MCF 10A (cell line): ENCODE measurements at regions not wholly inside any gene's neighbourhood (a gene's known extent, or its start where the extent isn't known, plus 50 kb on each side); places are given as distances from the start of the nearest gene placed in this dataset.

Experiments
- BruUV-seq: library from RNA; stranded (reverse); fragments of 400-500 nt; replicated peaks from 2 replicates; lab custom pipeline; 2021; lab: Mats Ljungman, UMichigan
- CTCF ChIA-PET: fragments of 300-600 bp; sonication (Branson Sonifier 250); formaldehyde crosslinking; extraction: SDS; loops from one replicate; lab custom pipeline; 2021; ENCODE audit warnings: antibody characterized with exemption, inconsistent platforms; lab: Yijun Ruan, JAX
- POLR2A ChIA-PET: fragments of 300-600, 350-650 bp; sonication (Branson Sonifier 250); formaldehyde crosslinking; extraction: SDS; loops from one replicate; lab custom pipeline; 2020; ENCODE audit warnings: antibody characterized with exemption, inconsistent platforms; lab: Yijun Ruan, JAX
- DNase-seq: peaks from one replicate; pipeline ENCODE4 v3.0.0-alpha.2; 2018; ENCODE audit not compliant: unreplicated experiment
- H3K27ac Mint-ChIP-seq: one replicate; pipeline ENCODE4 v1.8.0; 2022; ENCODE audit warnings: mild to moderate bottlenecking, low read depth, mixed read lengths; ENCODE audit not compliant: unreplicated experiment
- H3K27me3 Mint-ChIP-seq: one replicate; pipeline ENCODE4 v1.8.0; 2022; ENCODE audit warnings: mixed read lengths; ENCODE audit not compliant: insufficient read depth, unreplicated experiment
- H3K36me3 Mint-ChIP-seq: one replicate; pipeline ENCODE4 v1.8.0; 2022; ENCODE audit warnings: mild to moderate bottlenecking, moderate library complexity, mixed read lengths; ENCODE audit not compliant: insufficient read depth, unreplicated experiment
- H3K4me1 Mint-ChIP-seq: one replicate; pipeline ENCODE4 v1.8.0; 2022; ENCODE audit warnings: mixed read lengths; ENCODE audit not compliant: insufficient read depth, unreplicated experiment
- H3K4me3 Mint-ChIP-seq: one replicate; pipeline ENCODE4 v1.8.0; 2022; ENCODE audit warnings: mild to moderate bottlenecking, moderate library complexity, mixed read lengths; ENCODE audit not compliant: unreplicated experiment
- H3K9me3 Mint-ChIP-seq: one replicate; pipeline ENCODE4 v1.8.0; 2022; ENCODE audit warnings: mixed read lengths; ENCODE audit not compliant: unreplicated experiment
- intact Hi-C: fragments of 100-400 bp; cut with micrococcal nuclease; formaldehyde crosslinking; loops from 2 replicates; pipeline ENCODE4 v1.14.1; 2022
- TF ChIP-seq, protein P1 (sequence below): fragments of 200-600 bp; IDR thresholded peaks from one replicate; pipeline ENCODE4 v1.8.0; 2022; ENCODE audit warnings: antibody characterized with exemption, mild to moderate bottlenecking; ENCODE audit not compliant: unreplicated experiment

DNA sequence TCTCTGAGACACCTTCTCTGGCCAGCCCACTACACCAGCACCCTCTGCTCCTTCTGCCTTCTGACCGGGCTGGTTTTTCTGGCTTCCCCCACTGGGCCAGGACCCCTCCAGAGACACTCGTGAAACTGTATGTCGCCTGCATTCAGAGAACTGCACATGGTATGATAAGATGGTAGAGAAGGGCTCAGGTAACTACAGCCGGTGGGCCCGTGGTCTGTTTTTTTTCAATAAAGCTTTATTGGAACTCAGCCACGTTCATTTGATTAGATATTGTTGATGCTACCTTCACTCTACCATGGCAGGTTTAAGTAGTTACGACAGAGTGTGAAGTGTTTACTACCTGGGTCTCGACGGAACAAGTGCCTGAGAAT, 514.0 kb downstream of the TBC1D22A start:
- BruUV-seq: no TSS peak
- Mint-ChIP-seq H3K4me3 (no peak overlapping the region), H3K36me3 (no peaks in the 10 kb centered on the region), H3K27ac (peak overlapping the region; percentile 83), H3K9me3 (no peaks in the 10 kb centered on the region), H3K4me1 (peaks cover 24% of the 10 kb centered on the region), H3K27me3 (peaks cover 13% of the 10 kb centered on the region)
- POLR2A ChIA-PET: no interaction called here
- CTCF ChIA-PET: interaction anchor here (0.7 kb wide), 1 partner anchor 55 kb away, joined by 4 read pairs; no protein-coding TSS in a partner anchor
- intact Hi-C loops: no loop called here
- TF ChIP-seq, protein P1, sequence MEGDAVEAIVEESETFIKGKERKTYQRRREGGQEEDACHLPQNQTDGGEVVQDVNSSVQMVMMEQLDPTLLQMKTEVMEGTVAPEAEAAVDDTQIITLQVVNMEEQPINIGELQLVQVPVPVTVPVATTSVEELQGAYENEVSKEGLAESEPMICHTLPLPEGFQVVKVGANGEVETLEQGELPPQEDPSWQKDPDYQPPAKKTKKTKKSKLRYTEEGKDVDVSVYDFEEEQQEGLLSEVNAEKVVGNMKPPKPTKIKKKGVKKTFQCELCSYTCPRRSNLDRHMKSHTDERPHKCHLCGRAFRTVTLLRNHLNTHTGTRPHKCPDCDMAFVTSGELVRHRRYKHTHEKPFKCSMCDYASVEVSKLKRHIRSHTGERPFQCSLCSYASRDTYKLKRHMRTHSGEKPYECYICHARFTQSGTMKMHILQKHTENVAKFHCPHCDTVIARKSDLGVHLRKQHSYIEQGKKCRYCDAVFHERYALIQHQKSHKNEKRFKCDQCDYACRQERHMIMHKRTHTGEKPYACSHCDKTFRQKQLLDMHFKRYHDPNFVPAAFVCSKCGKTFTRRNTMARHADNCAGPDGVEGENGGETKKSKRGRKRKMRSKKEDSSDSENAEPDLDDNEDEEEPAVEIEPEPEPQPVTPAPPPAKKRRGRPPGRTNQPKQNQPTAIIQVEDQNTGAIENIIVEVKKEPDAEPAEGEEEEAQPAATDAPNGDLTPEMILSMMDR: no peak
- no peak for DNase-seq

GRCh38 chr22:47275605-47276449, 513.4 kb downstream of the TBC1D22A start:
- ChIA-PET CTCF (interaction anchor here (0.6 to 1.0 kb wide), 3 partner anchors 54 to 689 kb away, joined by 3 to 4 read pairs (median 4); no protein-coding TSS in a partner anchor), POLR2A (no interaction called here)
- H3K4me1 Mint-ChIP-seq: peaks cover 19% of the 10 kb centered on the region
- no peak overlapping the region for H3K4me3 Mint-ChIP-seq
- intact Hi-C loops: no loop called here
- peak; percentile 67 for DNase-seq
- TF ChIP-seq, protein P1: peak; percentile 28
- H3K36me3 Mint-ChIP-seq: no peaks in the 10 kb centered on the region
- H3K27me3 Mint-ChIP-seq: peaks cover 13% of the 10 kb centered on the region
- peak overlapping the region; percentile 83 for H3K27ac Mint-ChIP-seq
- peaks cover under 1% of the 10 kb centered on the region for H3K9me3 Mint-ChIP-seq
- BruUV-seq: no TSS peak

- Mint-ChIP-seq H3K27ac (no peak overlapping the region), H3K4me1 (peaks cover 18% of the 10 kb centered on the region), H3K4me3 (no peak overlapping the region), H3K9me3 (peaks cover 7% of the 10 kb centered on the region), H3K27me3 (peaks cover 13% of the 10 kb centered on the region), H3K36me3 (no peaks in the 10 kb centered on the region)
- no peak for DNase-seq
- intact Hi-C loops: no loop called here
- CTCF ChIA-PET: no interaction called here
- TF ChIP-seq, protein P1: no peak
- BruUV-seq: no TSS peak
- POLR2A ChIA-PET: no interaction called here
Measured at GRCh38 chr22:47274196-47274595, 511.7 kb downstream of the TBC1D22A start.

DNA sequence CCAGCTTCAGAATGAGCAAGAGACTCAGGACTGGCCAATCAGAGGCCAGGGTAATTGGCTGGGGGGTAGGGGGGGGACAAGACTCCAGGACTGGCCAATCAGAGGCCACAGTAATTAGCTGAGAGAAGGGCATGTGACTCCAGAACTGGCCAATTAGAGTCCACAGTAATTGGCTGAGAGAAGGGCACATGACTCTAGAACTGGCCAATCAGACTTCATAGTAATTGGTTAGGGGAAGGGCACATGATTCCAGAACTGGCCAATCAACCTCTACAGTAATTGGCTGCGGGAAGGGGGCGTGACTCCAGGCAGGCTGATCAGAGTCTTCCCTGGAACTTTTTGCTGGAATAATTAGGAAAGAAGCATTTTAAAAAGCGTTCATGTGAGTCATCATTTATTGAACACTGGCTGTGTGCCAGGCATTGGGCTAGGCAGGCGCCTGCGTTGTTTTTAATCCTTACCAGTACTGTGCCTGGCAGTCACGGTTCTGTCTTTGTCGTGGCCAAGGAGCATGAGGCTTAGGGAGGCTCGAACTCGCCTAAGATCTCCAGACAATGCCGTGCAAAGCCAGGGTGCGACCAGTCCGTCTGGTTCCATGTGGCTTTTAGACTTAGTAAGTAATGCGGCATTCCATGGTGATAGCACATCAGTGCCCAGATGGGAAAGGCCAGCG, 508.1 kb downstream of the TBC1D22A start:
- no TSS peak for BruUV-seq
- TF ChIP-seq, protein P1: no peak
- ChIA-PET POLR2A (no interaction called here), CTCF (interaction anchor here (0.6 to 0.9 kb wide), 2 partner anchors 42 to 1120 kb away, joined by 3 read pairs; no protein-coding TSS in a partner anchor)
- Mint-ChIP-seq H3K27me3 (no peaks in the 10 kb centered on the region), H3K4me1 (peaks cover 8% of the 10 kb centered on the region), H3K4me3 (no peak overlapping the region), H3K27ac (no peak overlapping the region), H3K36me3 (no peaks in the 10 kb centered on the region), H3K9me3 (peaks cover 7% of the 10 kb centered on the region)
- DNase-seq: peak; percentile 64
- intact Hi-C loops: no loop called here
